GM19438 (cell line): ENCODE measurements at regions not wholly inside any gene's neighbourhood (a gene's known extent, or its start where the extent isn't known, plus 50 kb on each side); places are given as distances from the start of the nearest gene placed in this dataset.
"Not testable (repeated sequence)": the region's sequence is repeated elsewhere in the genome, so short reads cannot be mapped to it uniquely, and the experiment has no call there.

Experiments used
- ATAC-seq: cut with Tn5 transposase; IDR thresholded peaks from one replicate; pipeline ENCODE4 v1.9.1; 2021; ENCODE audit warnings: low read depth; ENCODE audit not compliant: unreplicated experiment

GRCh38 chr2:111492995-111493719 lies 372.4 kb downstream of the BCL2L11 start:
- ATAC-seq = peak; percentile 35

GRCh38 chr2:111493720-111494078 lies 373.0 kb downstream of the BCL2L11 start:
- peak; percentile 66 for ATAC-seq

- peak; percentile 50 for ATAC-seq
Observed at GRCh38 chr2:111494288-111494980, 373.7 kb downstream of the BCL2L11 start.

GRCh38 chr2:111494981-111495315 lies 374.2 kb downstream of the BCL2L11 start:
- ATAC-seq = peak; percentile 48

- not testable (repeated sequence) for ATAC-seq
Observed at GRCh38 chr2:111495636-111496035, 374.9 kb downstream of the BCL2L11 start.

- ATAC-seq = not testable (repeated sequence)
Observed at GRCh38 chr2:111496176-111496575, 375.5 kb downstream of the BCL2L11 start.

- ATAC-seq = not testable (repeated sequence)
Observed at GRCh38 chr2:111496860-111497259, 376.1 kb downstream of the BCL2L11 start.

GRCh38 chr2:111497270-111497669 lies 376.6 kb downstream of the BCL2L11 start:
- not testable (repeated sequence) for ATAC-seq

- ATAC-seq = not testable (repeated sequence)
Observed at GRCh38 chr2:111500536-111501062, 379.9 kb downstream of the BCL2L11 start.

- not testable (repeated sequence) for ATAC-seq
Observed at GRCh38 chr2:111503844-111504570, 380.0 kb downstream of the ANAPC1 start.

GRCh38 chr2:111504571-111504942 lies 379.4 kb downstream of the ANAPC1 start:
- not testable (repeated sequence) for ATAC-seq

- not testable (repeated sequence) for ATAC-seq
Observed at GRCh38 chr2:111505267-111505666, 378.7 kb downstream of the ANAPC1 start.

- ATAC-seq = peak; percentile 97
Observed at GRCh38 chr2:111506936-111507335, 377.1 kb downstream of the ANAPC1 start.

- ATAC-seq = not testable (repeated sequence)
Observed at GRCh38 chr2:111509225-111509869, 374.6 kb downstream of the ANAPC1 start.

GRCh38 chr2:111510384-111510783 lies 373.6 kb downstream of the ANAPC1 start:
- ATAC-seq = not testable (repeated sequence)

- not testable (repeated sequence) for ATAC-seq
Observed at GRCh38 chr2:111511062-111511461, 372.9 kb downstream of the ANAPC1 start.

- not testable (repeated sequence) for ATAC-seq
Observed at GRCh38 chr2:111512378-111512777, 371.6 kb downstream of the ANAPC1 start.

GRCh38 chr2:111514138-111514537 lies 369.9 kb downstream of the ANAPC1 start:
- ATAC-seq = not testable (repeated sequence)

- not testable (repeated sequence) for ATAC-seq
Observed at GRCh38 chr2:111517050-111517720, 366.8 kb downstream of the ANAPC1 start.

GRCh38 chr2:111517721-111518053 lies 366.3 kb downstream of the ANAPC1 start:
- ATAC-seq = not testable (repeated sequence)
